T-cell (primary cell): ENCODE measurements at regions not wholly inside any gene's neighbourhood (a gene's known extent, or its start where the extent isn't known, plus 50 kb on each side); places are given as distances from the start of the nearest gene placed in this dataset.
"Not testable (repeated sequence)": the region's sequence is repeated elsewhere in the genome, so short reads cannot be mapped to it uniquely, and the experiment has no call there.

Experiments used
- ATAC-seq, 4 experiments: fragments of 200-7000 bp in 3 of 4; fragments of 150-1000 bp in 1 of 4; cut with Tn5 transposase; replicated peaks in 1 of 4; 1 replicate in 3 of 4; 2 replicates in 1 of 4; pipeline ENCODE4 v1.10.0; 2021; ENCODE audit warnings: moderate library complexity in 3 of 4, mild to moderate bottlenecking in 2 of 4, moderate number of reproducible peaks in 1 of 4
- CTCF ChIA-PET, 2 donors: fragments of 300-600 bp; sonication (Branson Sonifier 250); formaldehyde crosslinking; loops; one replicate each; lab custom pipeline; 2022; ENCODE audit warnings: antibody characterized with exemption in 2 of 2; lab: Charles Lee
- POLR2A ChIA-PET, 2 donors: fragments of 300-600 bp; sonication (Branson Sonifier 250); formaldehyde crosslinking; loops; one replicate each; lab custom pipeline; 2022; ENCODE audit warnings: antibody characterized with exemption in 2 of 2; lab: Charles Lee
- DNase-seq, 35 experiments: peaks; one replicate each; pipeline versions ENCODE4 v3.0.0 to v3.0.0-alpha.2; 2013 to 2023
- H3K27ac ChIP-seq: one replicate; pipeline ENCODE4 v1.5.1; 2013; ENCODE audit warnings: low read length
- H3K27me3 ChIP-seq, 2 experiments: replicated peaks in 1 of 2; 1 replicate in 1 of 2; 2 replicates in 1 of 2; pipeline versions ENCODE4 v1.6.1 to v1.7.0; 2013; ENCODE audit warnings: low read length in 1 of 2, mixed read lengths in 1 of 2; ENCODE audit not compliant: control insufficient read depth in 2 of 2, insufficient read depth in 2 of 2; ENCODE audit errors: extremely low read depth in 1 of 2
- H3K36me3 ChIP-seq, 2 donors: 1 replicate in 1 of 2; 2 replicates in 1 of 2; pipeline versions ENCODE4 v1.6.1 to v1.7.0; 2013; ENCODE audit warnings: low read length in 1 of 2; ENCODE audit not compliant: control insufficient read depth in 2 of 2, insufficient read depth in 1 of 2; ENCODE audit errors: extremely low read depth in 1 of 2
- H3K4me1 ChIP-seq, 2 experiments: 1 replicate in 1 of 2; 2 replicates in 1 of 2; pipeline versions ENCODE4 v1.6.1 to v1.7.0; 2013; ENCODE audit warnings: low read length in 2 of 2, mixed read lengths in 1 of 2; ENCODE audit not compliant: insufficient read depth in 2 of 2, control insufficient read depth in 1 of 2; ENCODE audit errors: extremely low read depth in 1 of 2
- H3K4me3 ChIP-seq, 2 donors: 1 replicate in 1 of 2; 2 replicates in 1 of 2; pipeline versions ENCODE4 v1.5.1 to v1.7.0; 2013; ENCODE audit warnings: mild to moderate bottlenecking in 2 of 2, low read length in 1 of 2, moderate library complexity in 1 of 2; ENCODE audit not compliant: control insufficient read depth in 1 of 2; ENCODE audit errors: extremely low read depth in 1 of 2
- H3K9me3 ChIP-seq: 2 replicates; pipeline ENCODE4 v1.7.0; 2013
- H3K27ac Mint-ChIP-seq, 2 donors: one replicate each; pipeline ENCODE4 v1.8.0; 2020 to 2021; ENCODE audit warnings: mild to moderate bottlenecking in 2 of 2, mixed read lengths in 2 of 2
- H3K27me3 Mint-ChIP-seq, 2 donors: one replicate each; pipeline ENCODE4 v1.8.0; 2021 to 2022; ENCODE audit warnings: mixed read lengths in 2 of 2
- H3K36me3 Mint-ChIP-seq: one replicate; pipeline ENCODE4 v1.8.0; 2021; ENCODE audit warnings: mixed read lengths
- H3K4me1 Mint-ChIP-seq, 3 donors: one replicate each; pipeline ENCODE4 v1.8.0; 2020 to 2022; ENCODE audit warnings: mixed read lengths in 3 of 3, mild to moderate bottlenecking in 1 of 3
- H3K4me3 Mint-ChIP-seq, 3 donors: one replicate each; pipeline ENCODE4 v1.8.0; 2020 to 2022; ENCODE audit warnings: mild to moderate bottlenecking in 3 of 3, mixed read lengths in 3 of 3, moderate library complexity in 3 of 3
- H3K9me3 Mint-ChIP-seq, 3 donors: one replicate each; pipeline ENCODE4 v1.8.0; 2020 to 2022; ENCODE audit warnings: mixed read lengths in 3 of 3
- WGBS: methylation state at CpG from one replicate; pipeline ENCODE4 v1.1.5; 2013; ENCODE audit warnings: missing lambda C conversion rate; ENCODE audit not compliant: insufficient coverage; 5-methylcytosine and 5-hydroxymethylcytosine counted together

DNA sequence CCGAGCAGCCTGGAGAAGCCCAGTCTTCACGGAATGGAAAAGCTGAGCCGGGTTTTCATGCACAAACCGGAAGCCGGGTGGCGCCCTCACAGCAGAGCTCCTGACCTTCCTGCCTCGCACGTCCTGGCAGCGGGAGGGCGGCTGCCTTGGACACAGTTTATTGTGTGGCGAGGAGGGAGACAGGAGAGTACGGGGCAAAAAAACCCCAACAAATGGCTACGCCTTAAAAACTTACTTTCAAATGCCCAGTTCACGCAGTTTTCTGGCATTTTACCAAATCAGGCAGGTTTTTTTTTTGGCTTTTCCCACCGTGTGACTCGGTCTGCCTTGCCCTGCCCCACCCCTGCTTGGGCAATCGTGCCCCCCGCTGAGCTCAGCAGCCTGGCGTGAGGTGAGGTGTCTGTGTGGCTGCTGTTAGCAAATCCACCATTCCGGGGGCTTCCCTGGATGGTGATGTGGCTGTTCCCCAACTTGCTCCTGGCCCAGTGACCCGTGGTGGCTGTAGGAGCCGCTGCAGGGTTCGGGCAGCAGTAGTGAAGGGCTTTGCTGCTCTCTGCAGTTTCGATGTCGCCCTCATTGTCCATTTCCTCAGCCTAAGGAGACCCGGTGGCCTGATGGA lies 187.1 kb upstream of the SULF2 start:
- H3K9me3 ChIP-seq, DNase-seq, H3K4me3 Mint-ChIP-seq, H3K36me3 ChIP-seq, ATAC-seq, CTCF ChIA-PET, H3K27ac Mint-ChIP-seq, H3K27ac ChIP-seq, POLR2A ChIA-PET, H3K9me3 Mint-ChIP-seq, H3K4me1 Mint-ChIP-seq, H3K36me3 Mint-ChIP-seq, H3K4me1 ChIP-seq, H3K4me3 ChIP-seq: not testable (repeated sequence)
- H3K27me3 Mint-ChIP-seq = peaks cover 20 to 35% of the 10 kb centered on the region in 2 donors
- peaks cover 0 to 30% of the 10 kb centered on the region in 2 experiments for H3K27me3 ChIP-seq
- whole genome bisulfite sequencing = 66% methylated on average over 14 of the region's 26 CpGs

DNA sequence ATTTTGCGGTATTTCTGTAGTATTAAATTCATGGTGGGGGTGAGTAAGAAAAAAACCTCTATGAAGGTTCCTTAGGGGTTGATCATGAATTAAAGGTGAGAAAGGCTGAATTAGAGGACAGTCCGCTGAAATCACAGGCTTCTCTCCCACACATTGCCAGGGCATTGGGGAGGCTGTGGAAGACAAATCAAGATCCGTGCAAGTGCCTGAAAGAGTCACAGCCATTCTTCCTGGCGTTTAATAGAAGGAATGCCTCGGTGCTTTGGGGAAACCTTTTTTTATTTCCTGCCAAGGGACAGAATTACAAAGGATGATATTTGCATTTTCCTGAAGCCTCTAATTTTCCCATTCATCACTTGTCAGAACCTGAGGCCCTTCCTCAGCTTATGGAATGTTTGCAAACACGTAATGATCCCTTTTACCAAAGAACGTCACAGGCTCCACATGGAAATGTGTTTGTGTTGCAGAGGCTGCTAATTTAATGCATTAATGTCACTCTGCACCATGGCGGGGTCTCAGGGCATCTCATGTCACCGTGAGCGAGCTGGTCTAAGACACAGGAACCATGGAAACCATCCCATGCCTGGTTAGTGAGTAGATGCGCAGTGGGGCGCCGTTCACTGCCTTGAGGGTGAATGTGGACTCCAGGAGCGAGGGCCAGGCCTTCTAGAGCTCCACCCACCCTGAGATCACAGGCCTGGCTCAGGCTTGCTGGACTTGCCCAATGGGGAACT lies 185.9 kb upstream of the SULF2 start:
- Mint-ChIP-seq H3K27me3 (peaks cover 12 to 30% of the 10 kb centered on the region in 2 donors), H3K9me3 (no peaks in the 10 kb centered on the region), H3K36me3 (no peaks in the 10 kb centered on the region), H3K27ac (no peak overlapping the region), H3K4me1 (no peaks in the 10 kb centered on the region), H3K4me3 (no peak overlapping the region)
- Histone ChIP-seq H3K27me3 (peaks cover 0 to 27% of the 10 kb centered on the region in 2 experiments), H3K4me1 (no peaks in the 10 kb centered on the region), H3K9me3 (no peaks in the 10 kb centered on the region), H3K4me3 (no peak overlapping the region), H3K27ac (no peak overlapping the region), H3K36me3 (no peaks in the 10 kb centered on the region)
- CTCF ChIA-PET = no interaction called here
- ATAC-seq (no peak), DNase-seq (no peak)
- 92% methylated on average over 5 of the region's 14 CpGs for WGBS
- POLR2A ChIA-PET = no interaction called here

DNA sequence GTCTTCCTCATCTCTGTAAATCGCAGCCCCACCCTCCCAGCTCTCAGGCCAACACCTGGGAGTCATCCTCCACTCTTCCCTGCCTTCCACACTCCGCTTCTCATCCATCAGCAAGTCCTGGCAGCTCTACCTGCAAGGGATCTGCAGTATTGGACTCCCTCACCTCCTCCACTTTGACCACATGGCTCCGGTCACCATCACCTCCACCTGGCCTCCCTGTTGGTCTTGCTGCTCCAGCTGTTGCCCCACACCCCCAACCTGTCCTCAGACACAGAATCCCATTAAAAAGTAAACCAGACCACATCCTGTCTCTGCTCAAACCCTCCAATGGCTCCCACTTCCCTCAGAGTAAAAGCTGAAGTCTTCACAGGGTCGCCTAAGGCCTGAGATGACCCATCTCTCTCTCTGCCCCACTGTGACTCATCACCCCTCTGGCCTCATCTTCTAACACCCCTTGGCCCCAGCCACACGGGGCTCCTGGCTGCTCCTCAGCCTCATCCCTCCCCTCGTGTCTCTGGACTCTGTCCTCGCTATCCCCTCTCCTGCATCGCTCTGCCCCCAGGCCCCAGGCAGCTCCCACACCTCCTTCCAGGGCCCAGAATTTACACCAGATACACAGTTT lies 185.1 kb upstream of the SULF2 start:
- no peaks in the 10 kb centered on the region for H3K9me3 Mint-ChIP-seq
- 61% methylated on average over 7 of the region's 8 CpGs for WGBS

DNA sequence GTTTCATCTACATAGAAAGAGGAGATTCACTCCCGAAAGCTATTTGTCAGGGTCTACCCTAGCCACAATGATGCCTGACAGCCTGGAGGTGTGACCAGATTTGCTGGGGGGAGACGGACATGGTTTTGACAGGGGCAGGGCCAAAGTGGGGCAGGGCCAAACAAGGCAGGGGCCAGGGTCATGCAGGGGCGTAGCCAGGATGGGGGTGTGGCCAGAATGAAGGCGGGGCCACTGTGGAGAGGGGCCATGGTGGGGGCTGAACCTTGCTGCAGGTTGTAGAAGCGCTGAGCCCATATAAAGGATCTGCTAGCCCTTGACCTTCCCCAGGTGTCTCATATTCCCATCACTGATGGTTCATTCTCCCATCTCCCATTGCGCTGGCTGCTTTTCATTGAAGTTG lies 184.1 kb upstream of the SULF2 start:
- H3K27ac Mint-ChIP-seq = no peak overlapping the region
- H3K27me3 Mint-ChIP-seq = peaks cover 11 to 27% of the 10 kb centered on the region in 2 donors

More for the DNA sequence above, 185.1 kb upstream of the SULF2 start:
- Mint-ChIP-seq H3K4me3 (no peak overlapping the region), H3K27me3 (peaks cover 11 to 28% of the 10 kb centered on the region in 2 donors), H3K27ac (peak overlapping the region in 1 of 2 donors; percentile 31), H3K4me1 (no peaks in the 10 kb centered on the region), H3K36me3 (no peaks in the 10 kb centered on the region)
- peaks cover 0 to 27% of the 10 kb centered on the region in 2 experiments for H3K27me3 ChIP-seq
- no peak overlapping the region for H3K4me3 ChIP-seq
- CTCF ChIA-PET = interaction anchor here in 1 of 2 donors (0.6 kb wide), 1 partner anchor 904 kb away, joined by 3 read pairs; no protein-coding TSS in a partner anchor
- POLR2A ChIA-PET = no interaction called here
- DNase-seq (no peak), ATAC-seq (no peak)
- no peaks in the 10 kb centered on the region for H3K36me3 ChIP-seq
- no peaks in the 10 kb centered on the region for H3K9me3 ChIP-seq
- H3K4me1 ChIP-seq = no peaks in the 10 kb centered on the region
- H3K27ac ChIP-seq = no peak overlapping the region

DNA sequence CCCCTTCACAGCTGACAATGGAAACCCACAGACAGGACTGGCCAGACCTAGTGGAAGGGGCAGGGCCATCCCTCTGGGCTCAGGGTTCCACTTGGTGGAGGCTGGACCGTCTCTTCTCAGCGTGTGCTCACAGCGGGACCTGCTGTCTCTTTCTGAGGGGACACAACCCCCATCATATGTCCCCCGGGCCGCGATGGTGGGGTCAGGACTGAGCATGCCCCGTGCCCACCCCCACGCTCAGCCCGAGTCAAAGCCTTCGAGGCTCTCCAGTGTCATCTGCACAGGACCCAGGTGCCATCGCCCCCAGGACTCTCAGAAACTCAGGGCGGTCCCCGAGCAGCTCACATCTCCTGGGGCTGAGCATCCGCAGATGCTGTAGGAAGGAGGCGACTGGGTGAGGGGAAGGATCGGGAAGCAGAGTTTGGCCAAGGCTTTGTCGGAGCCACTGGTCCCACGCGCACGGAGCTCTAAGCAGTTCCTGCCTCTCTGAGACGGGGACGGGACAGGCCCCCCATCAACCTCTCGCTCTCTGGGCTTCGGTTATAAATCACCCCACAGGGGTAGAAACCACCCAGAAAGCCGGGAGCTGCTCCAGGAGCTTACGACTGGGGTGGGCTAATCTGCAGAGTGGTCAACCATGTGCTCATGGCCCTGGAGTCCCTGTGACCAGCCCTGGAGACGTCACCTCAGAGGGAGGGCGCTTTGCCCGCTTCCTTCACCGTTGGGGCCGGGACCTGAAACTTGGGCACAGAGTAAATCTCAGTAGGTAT lies 183.4 kb upstream of the SULF2 start:
- POLR2A ChIA-PET = no interaction called here
- Mint-ChIP-seq H3K27me3 (peaks cover 11 to 24% of the 10 kb centered on the region in 2 donors), H3K27ac (no peak overlapping the region), H3K36me3 (no peaks in the 10 kb centered on the region), H3K4me3 (no peak overlapping the region), H3K9me3 (no peaks in the 10 kb centered on the region), H3K4me1 (no peaks in the 10 kb centered on the region)
- Histone ChIP-seq H3K4me3 (no peak overlapping the region), H3K27me3 (peaks cover 0 to 23% of the 10 kb centered on the region in 2 experiments), H3K4me1 (no peaks in the 10 kb centered on the region), H3K9me3 (no peaks in the 10 kb centered on the region), H3K36me3 (no peaks in the 10 kb centered on the region), H3K27ac (no peak overlapping the region)
- 91% methylated on average over 29 of the region's 31 CpGs for WGBS
- ATAC-seq = no peak
- CTCF ChIA-PET = no interaction called here
- no peak for DNase-seq

More for the DNA sequence above, 184.1 kb upstream of the SULF2 start:
- Mint-ChIP-seq H3K4me3 (no peak overlapping the region), H3K4me1 (no peaks in the 10 kb centered on the region), H3K36me3 (no peaks in the 10 kb centered on the region), H3K9me3 (no peaks in the 10 kb centered on the region)
- no peak overlapping the region for H3K4me3 ChIP-seq
- ChIA-PET CTCF (no interaction called here), POLR2A (no interaction called here)
- no peaks in the 10 kb centered on the region for H3K4me1 ChIP-seq
- no peak overlapping the region for H3K27ac ChIP-seq
- H3K36me3 ChIP-seq = no peaks in the 10 kb centered on the region
- no peak for DNase-seq
- no peak for ATAC-seq
- 80% methylated on average over 5 of the region's 6 CpGs for WGBS
- H3K27me3 ChIP-seq = peaks cover 0 to 27% of the 10 kb centered on the region in 2 experiments
- no peaks in the 10 kb centered on the region for H3K9me3 ChIP-seq

DNA sequence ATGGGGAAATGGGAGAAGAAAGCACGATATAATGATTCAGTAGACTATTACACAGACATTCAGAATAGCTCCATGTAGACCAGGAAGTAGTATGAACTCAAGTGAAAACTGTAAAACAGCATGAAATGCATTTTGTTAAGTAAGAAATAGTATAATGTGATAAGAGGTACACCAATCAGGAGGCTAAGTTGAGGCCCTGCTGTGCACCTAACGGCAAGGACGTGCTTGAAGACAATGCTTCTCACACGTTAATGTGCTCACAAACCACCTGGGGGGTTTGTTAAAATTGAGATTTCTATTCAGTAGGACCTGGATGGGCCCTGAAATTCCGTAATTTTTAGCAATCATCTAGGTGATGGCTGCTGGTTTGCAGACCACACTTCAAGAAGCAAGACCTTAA lies 178.9 kb upstream of the SULF2 start:
- no CpG with 5 or more reads among the region's 5 CpGs for WGBS
- DNase-seq (no peak), ATAC-seq (no peak)
- Mint-ChIP-seq H3K27me3 (peaks cover 6 to 8% of the 10 kb centered on the region in 2 donors), H3K36me3 (no peaks in the 10 kb centered on the region), H3K4me3 (no peak overlapping the region), H3K9me3 (no peaks in the 10 kb centered on the region), H3K4me1 (no peaks in the 10 kb centered on the region), H3K27ac (no peak overlapping the region)
- H3K27ac ChIP-seq = no peak overlapping the region
- POLR2A ChIA-PET = no interaction called here
- CTCF ChIA-PET = no interaction called here
- H3K36me3 ChIP-seq = no peaks in the 10 kb centered on the region
- no peak overlapping the region for H3K4me3 ChIP-seq
- no peaks in the 10 kb centered on the region for H3K4me1 ChIP-seq
- no peaks in the 10 kb centered on the region for H3K9me3 ChIP-seq
- peaks cover 0 to 3% of the 10 kb centered on the region in 2 experiments for H3K27me3 ChIP-seq
